ENCODE measurements at regions not wholly inside any gene's neighbourhood (a gene's known extent, or its start where the extent isn't known, plus 50 kb on each side); places are given as distances from the start of the nearest gene placed in this dataset.

- H3K4me2 ChIP-seq (ENCODE audit: low read length): no peak overlapping the region
- no peaks in the 10 kb centered on the region for H3K4me1 ChIP-seq (ENCODE audit: insufficient read depth, low read length, severe bottlenecking)
- H3K4me3 ChIP-seq (ENCODE audit: low read depth, low read length, poor library complexity, severe bottlenecking): no peak overlapping the region
- no peaks in the 10 kb centered on the region for H3K36me3 ChIP-seq (ENCODE audit: insufficient read depth, low read length)
- H4K20me1 ChIP-seq (ENCODE audit: insufficient read depth, low read length): no peaks in the 10 kb centered on the region
- no peaks in the 10 kb centered on the region for H3K27me3 ChIP-seq (ENCODE audit: insufficient read depth, low read length)
- H3F3A ChIP-seq (ENCODE audit: insufficient read depth, low read length): no peaks in the 10 kb centered on the region
- H3K9ac ChIP-seq (ENCODE audit: low read length): no peak overlapping the region
- TF ChIP-seq CTCF (IDR thresholded peaks at IDR 0.05; ENCODE audit: low read length) (no peak), EZH2 (IDR thresholded peaks at IDR 0.05; ENCODE audit: borderline replicate concordance, low read length) (no peak)
- no peaks in the 10 kb centered on the region for H3K9me3 ChIP-seq (ENCODE audit: low read length)
- no peaks in the 10 kb centered on the region for H3K79me2 ChIP-seq (ENCODE audit: insufficient read depth, low read length)
- H3K9me2 ChIP-seq (ENCODE audit: low read depth, low read length): no peaks in the 10 kb centered on the region
- H2AFZ ChIP-seq (ENCODE audit: low read length): no peak overlapping the region
- no peak overlapping the region for H3K27ac ChIP-seq (ENCODE audit: low read depth, low read length, poor library complexity, severe bottlenecking)
Measured at GRCh38 chr10:3496138-3496537, 288.9 kb downstream of the KLF6 start.

GRCh38 chr10:3495281-3495680 lies 289.7 kb downstream of the KLF6 start:
- TF ChIP-seq EZH2 (IDR thresholded peaks at IDR 0.05; ENCODE audit: borderline replicate concordance, low read length): no peak
- TF ChIP-seq CTCF (IDR thresholded peaks at IDR 0.05; ENCODE audit: low read length): no peak
- H3F3A ChIP-seq (ENCODE audit: insufficient read depth, low read length): no peaks in the 10 kb centered on the region
- H4K20me1 ChIP-seq (ENCODE audit: insufficient read depth, low read length): no peaks in the 10 kb centered on the region
- H3K27me3 ChIP-seq (ENCODE audit: insufficient read depth, low read length): no peaks in the 10 kb centered on the region
- no peak overlapping the region for H3K27ac ChIP-seq (ENCODE audit: low read depth, low read length, poor library complexity, severe bottlenecking)
- no peaks in the 10 kb centered on the region for H3K4me1 ChIP-seq (ENCODE audit: insufficient read depth, low read length, severe bottlenecking)
- no peaks in the 10 kb centered on the region for H3K36me3 ChIP-seq (ENCODE audit: insufficient read depth, low read length)
- H2AFZ ChIP-seq (ENCODE audit: low read length): no peak overlapping the region
- H3K9me3 ChIP-seq (ENCODE audit: low read length): no peaks in the 10 kb centered on the region
- no peak overlapping the region for H3K4me3 ChIP-seq (ENCODE audit: low read depth, low read length, poor library complexity, severe bottlenecking)
- no peaks in the 10 kb centered on the region for H3K9me2 ChIP-seq (ENCODE audit: low read depth, low read length)
- no peaks in the 10 kb centered on the region for H3K79me2 ChIP-seq (ENCODE audit: insufficient read depth, low read length)
- H3K9ac ChIP-seq (ENCODE audit: low read length): no peak overlapping the region
- no peak overlapping the region for H3K4me2 ChIP-seq (ENCODE audit: low read length)

- no peak overlapping the region for H3K4me2 ChIP-seq (ENCODE audit: low read length)
Measured at GRCh38 chr10:3494838-3495230, 290.2 kb downstream of the KLF6 start.

More at GRCh38 chr10:3494838-3495230, 290.2 kb downstream of the KLF6 start:
- no peaks in the 10 kb centered on the region for H3K27me3 ChIP-seq (ENCODE audit: insufficient read depth, low read length)
- H3K4me1 ChIP-seq (ENCODE audit: insufficient read depth, low read length, severe bottlenecking): no peaks in the 10 kb centered on the region
- H3K9me3 ChIP-seq (ENCODE audit: low read length): no peaks in the 10 kb centered on the region
- H3K9ac ChIP-seq (ENCODE audit: low read length): no peak overlapping the region
- TF ChIP-seq EZH2 (IDR thresholded peaks at IDR 0.05; ENCODE audit: borderline replicate concordance, low read length): no peak
- TF ChIP-seq CTCF (IDR thresholded peaks at IDR 0.05; ENCODE audit: low read length): no peak
- no peaks in the 10 kb centered on the region for H3F3A ChIP-seq (ENCODE audit: insufficient read depth, low read length)
- H3K36me3 ChIP-seq (ENCODE audit: insufficient read depth, low read length): no peaks in the 10 kb centered on the region
- H4K20me1 ChIP-seq (ENCODE audit: insufficient read depth, low read length): no peaks in the 10 kb centered on the region
- H3K79me2 ChIP-seq (ENCODE audit: insufficient read depth, low read length): no peaks in the 10 kb centered on the region
- H2AFZ ChIP-seq (ENCODE audit: low read length): no peak overlapping the region
- no peak overlapping the region for H3K4me3 ChIP-seq (ENCODE audit: low read depth, low read length, poor library complexity, severe bottlenecking)
- no peaks in the 10 kb centered on the region for H3K9me2 ChIP-seq (ENCODE audit: low read depth, low read length)
- H3K27ac ChIP-seq (ENCODE audit: low read depth, low read length, poor library complexity, severe bottlenecking): no peak overlapping the region
